DOHH2 (cell line): ENCODE measurements at regions not wholly inside any gene's neighbourhood (a gene's known extent, or its start where the extent isn't known, plus 50 kb on each side); places are given as distances from the start of the nearest gene placed in this dataset.

Experiments
- H3F3A ChIP-seq: fragments of 200-600 bp; sonication (generic), shearing (Covaris generic); 2 replicates; pipeline ENCODE4 v1.6.0; 2016; ENCODE audit warnings: antibody characterized with exemption, mild to moderate bottlenecking; ENCODE audit not compliant: control insufficient read depth, insufficient read depth
- H3K27ac ChIP-seq: fragments of 200-600 bp; sonication (generic); 2 replicates; pipeline ENCODE4 v1.5.1; 2014; ENCODE audit warnings: low read depth, mild to moderate bottlenecking, low read length, moderate library complexity
- H3K27me3 ChIP-seq: fragments of 200-600 bp; sonication (generic); 2 replicates; pipeline ENCODE4 v1.6.1; 2014; ENCODE audit warnings: mild to moderate bottlenecking, low read length, mixed read lengths; ENCODE audit not compliant: control insufficient read depth
- H3K36me3 ChIP-seq: fragments of 200-600 bp; sonication (generic); 2 replicates; pipeline ENCODE4 v1.6.1; 2014; ENCODE audit warnings: mild to moderate bottlenecking, low read length, moderate library complexity, mixed read lengths; ENCODE audit not compliant: control insufficient read depth
- H3K4me1 ChIP-seq: fragments of 200-600 bp; sonication (generic); 2 replicates; pipeline ENCODE4 v1.6.1; 2014; ENCODE audit warnings: mild to moderate bottlenecking, low read length, mixed read lengths; ENCODE audit not compliant: control insufficient read depth
- H3K4me2 ChIP-seq: fragments of 200-600 bp; sonication (generic); 2 replicates; pipeline ENCODE4 v1.6.0; 2014; ENCODE audit warnings: mild to moderate bottlenecking, low read length, moderate library complexity
- H3K4me3 ChIP-seq: fragments of 200-600 bp; sonication (generic); 2 replicates; pipeline ENCODE4 v1.5.1; 2014; ENCODE audit warnings: mild to moderate bottlenecking, low read length, mixed read lengths
- H3K79me2 ChIP-seq: fragments of 200-600 bp; sonication (generic); 2 replicates; pipeline ENCODE4 v1.6.1; 2014; ENCODE audit warnings: mild to moderate bottlenecking, low read length, mixed read lengths; ENCODE audit not compliant: control insufficient read depth
- H3K9me2 ChIP-seq: fragments of 200-600 bp; sonication (generic); replicated peaks from 2 replicates; pipeline ENCODE4 v1.6.1; 2014; ENCODE audit warnings: mild to moderate bottlenecking, low read length, mixed read lengths; ENCODE audit not compliant: control insufficient read depth
- H3K9me3 ChIP-seq: fragments of 200-600 bp; sonication (generic); 2 replicates; pipeline ENCODE4 v1.6.1; 2014; ENCODE audit warnings: antibody characterized with exemption, low read length, mixed read lengths; ENCODE audit not compliant: control insufficient read depth, insufficient read depth
- H4K20me1 ChIP-seq: fragments of 200-600 bp; sonication (generic); 2 replicates; pipeline ENCODE4 v1.6.0; 2014; ENCODE audit warnings: low read depth, mild to moderate bottlenecking, antibody characterized with exemption, low read length, moderate library complexity; ENCODE audit not compliant: control insufficient read depth, insufficient read depth
- CTCF ChIP-seq: fragments of 200-600 bp; sonication (generic); IDR thresholded peaks from one replicate; pipeline ENCODE4 v1.5.1; 2014; ENCODE audit warnings: antibody characterized with exemption, mild to moderate bottlenecking, low read depth, low read length; ENCODE audit not compliant: poor library complexity, severe bottlenecking
- EZH2phosphoT487 ChIP-seq: fragments of 200-600 bp; sonication (generic); IDR thresholded peaks from 2 replicates; pipeline ENCODE4 v1.6.1; 2017; ENCODE audit warnings: borderline replicate concordance, mild to moderate bottlenecking, antibody characterized with exemption, low read length, moderate library complexity, mixed read lengths

- Histone ChIP-seq H3K27me3 (peaks cover 6% of the 10 kb centered on the region; the same call in 1 of the 2 replicates), H4K20me1 (no peaks in the 10 kb centered on the region), H3K36me3 (no peaks in the 10 kb centered on the region), H3K4me1 (no peaks in the 10 kb centered on the region), H3K4me3 (no peak overlapping the region), H3K79me2 (no peaks in the 10 kb centered on the region), H3K4me2 (no peak overlapping the region), H3F3A (no peaks in the 10 kb centered on the region), H3K9me2 (no peaks in the 10 kb centered on the region), H3K9me3 (no peaks in the 10 kb centered on the region), H3K27ac (no peak overlapping the region)
- TF ChIP-seq EZH2phosphoT487 (no peak), CTCF (no peak)
These were observed 421.0 kb upstream of the CCDC196 start for GRCh38 chr14:66065188-66065587.

- no peaks in the 10 kb centered on the region for H3K9me2 ChIP-seq
These were observed 419.0 kb upstream of the CCDC196 start for GRCh38 chr14:66066981-66067776.

GRCh38 chr14:66069036-66069435, 417.1 kb upstream of the CCDC196 start:
- Histone ChIP-seq H3K36me3 (no peaks in the 10 kb centered on the region), H3K4me3 (no peak overlapping the region), H3K27me3 (peaks cover 4% of the 10 kb centered on the region; the same call in 1 of the 2 replicates), H3K79me2 (no peaks in the 10 kb centered on the region), H3K4me1 (no peaks in the 10 kb centered on the region), H3K27ac (no peak overlapping the region), H3K9me3 (no peaks in the 10 kb centered on the region), H3K9me2 (no peaks in the 10 kb centered on the region), H3F3A (no peaks in the 10 kb centered on the region), H4K20me1 (no peaks in the 10 kb centered on the region), H3K4me2 (no peak overlapping the region)
- TF ChIP-seq EZH2phosphoT487 (no peak), CTCF (peak; percentile 9)

More at GRCh38 chr14:66066981-66067776, 419.0 kb upstream of the CCDC196 start:
- Histone ChIP-seq H3K27me3 (peaks cover 6% of the 10 kb centered on the region; the same call in 1 of the 2 replicates), H3K27ac (no peak overlapping the region), H3K4me2 (no peak overlapping the region), H3K36me3 (no peaks in the 10 kb centered on the region), H4K20me1 (no peaks in the 10 kb centered on the region), H3K4me3 (no peak overlapping the region), H3K9me3 (no peaks in the 10 kb centered on the region), H3F3A (no peaks in the 10 kb centered on the region), H3K79me2 (no peaks in the 10 kb centered on the region), H3K4me1 (no peaks in the 10 kb centered on the region)
- no peak for TF ChIP-seq CTCF
- TF ChIP-seq EZH2phosphoT487: no peak
